Femur (tissue), 1 donor: ENCODE measurements at regions not wholly inside any gene's neighbourhood (a gene's known extent, or its start where the extent isn't known, plus 50 kb on each side); places are given as distances from the start of the nearest gene placed in this dataset.

ENCODE experiments used
- DNase-seq: peaks from one replicate; pipeline ENCODE4 v3.0.0-alpha.2; 2017

DNA sequence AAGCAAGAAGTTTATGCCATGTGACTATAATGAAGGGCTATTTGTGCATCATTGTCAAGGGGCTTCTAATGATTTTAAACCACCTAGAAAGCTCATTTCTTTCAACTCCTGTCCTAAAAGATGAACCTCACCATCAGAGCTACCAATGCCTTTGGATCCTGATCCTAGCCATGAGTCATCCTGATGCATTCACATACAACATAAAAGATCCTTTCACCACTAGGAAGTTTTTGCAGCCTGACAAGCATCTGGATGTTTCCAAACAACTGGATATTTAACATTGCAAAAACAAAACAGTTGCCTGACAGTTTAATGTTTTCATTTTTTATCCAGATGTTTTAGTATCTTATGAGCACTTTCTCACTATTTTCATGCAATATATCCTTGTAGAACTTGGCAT is 425.3 kb downstream of the MBD2 start:
- DNase-seq, result no peak

DNA sequence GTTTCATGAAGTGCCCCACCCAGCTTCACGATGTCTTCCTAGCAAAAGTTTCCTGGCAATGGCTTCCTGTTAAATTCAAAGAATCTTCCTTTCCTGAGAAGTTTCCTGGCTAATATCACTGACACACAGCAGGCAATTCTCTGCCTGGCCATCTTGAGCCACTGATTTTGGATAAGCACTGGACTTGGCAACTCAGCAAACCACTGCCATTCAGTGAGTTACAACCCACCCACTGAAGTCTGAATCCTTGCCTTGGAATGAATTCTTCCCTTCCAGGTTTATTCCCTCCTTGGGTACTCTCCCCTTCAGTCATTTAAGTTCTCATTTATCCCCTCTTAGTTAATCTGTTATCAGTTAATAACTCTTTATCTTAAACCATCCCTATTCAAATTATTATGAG is 426.0 kb downstream of the MBD2 start:
- no peak for DNase-seq

DNA sequence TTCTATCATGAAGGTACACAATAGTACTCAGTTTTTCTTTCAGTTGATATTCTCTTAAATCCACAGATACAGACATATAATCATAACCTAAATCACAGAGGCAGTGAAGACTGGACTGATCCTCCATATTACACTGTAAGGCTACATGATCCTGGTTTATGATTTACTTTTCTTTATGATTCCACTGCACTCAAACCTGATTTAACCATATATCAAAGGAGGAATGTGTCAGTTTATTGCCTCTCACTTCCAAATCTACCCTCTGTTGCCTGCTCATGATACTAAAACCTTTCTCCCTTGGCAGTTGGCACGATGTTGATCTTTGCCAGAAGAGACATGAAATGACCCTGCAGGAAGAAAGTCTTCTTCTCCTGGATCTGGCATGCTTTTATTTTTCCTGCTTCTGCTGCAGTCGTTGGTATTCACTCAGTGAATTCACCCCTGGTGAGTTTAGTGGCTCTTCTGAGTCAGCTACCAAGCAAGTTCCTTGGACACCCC is 426.4 kb downstream of the MBD2 start:
- no peak for DNase-seq

DNA sequence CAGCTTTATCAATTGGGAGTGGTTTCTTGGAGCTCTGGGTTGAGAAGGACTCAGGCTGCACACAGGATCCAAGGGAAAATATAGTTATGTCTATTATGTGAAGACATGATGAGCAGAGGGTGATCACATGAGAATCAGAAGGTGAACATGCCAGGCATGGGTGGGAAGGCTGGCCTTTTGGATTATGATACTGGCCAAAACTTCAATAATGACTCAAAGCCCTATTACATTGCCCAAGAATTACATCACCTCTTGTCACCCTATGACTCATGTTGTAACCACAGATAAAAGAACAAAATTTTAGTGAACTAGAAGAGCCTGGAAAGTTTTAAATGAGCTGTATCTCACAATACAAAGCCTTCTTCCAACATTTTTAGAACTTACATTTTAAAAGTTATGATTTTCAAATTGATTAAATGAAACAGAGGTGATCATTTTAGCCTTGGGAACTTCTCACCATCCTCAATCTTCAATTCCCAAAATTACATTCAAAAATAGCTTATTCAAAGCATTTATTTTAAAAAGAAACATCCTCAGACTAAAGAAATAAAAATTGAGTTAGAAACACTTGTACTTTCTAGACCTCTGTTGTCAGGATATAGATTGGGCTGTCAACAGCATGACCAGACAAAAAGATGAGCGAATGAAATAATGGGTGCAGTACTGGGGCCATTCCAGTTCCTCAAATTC is 428.3 kb downstream of the MBD2 start:
- DNase-seq, result no peak

DNA sequence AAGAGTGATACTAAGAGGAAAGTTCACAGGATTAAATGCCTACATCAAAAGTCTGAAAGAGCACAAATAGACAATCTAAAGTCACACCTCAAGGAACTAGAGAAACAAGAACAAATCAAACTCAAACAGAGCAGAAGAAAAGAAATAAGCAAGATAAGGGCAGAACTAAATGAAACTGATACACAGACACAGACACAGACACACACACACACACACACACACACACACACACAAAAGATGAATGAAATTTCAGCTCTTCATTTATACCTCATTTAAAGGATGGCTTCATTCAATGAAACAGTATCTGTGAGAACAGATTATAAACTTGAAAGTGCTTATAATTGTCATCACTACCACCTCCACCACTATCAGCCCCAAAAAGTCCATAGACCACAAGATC is 428.9 kb downstream of the MBD2 start:
- DNase-seq, result no peak

DNA sequence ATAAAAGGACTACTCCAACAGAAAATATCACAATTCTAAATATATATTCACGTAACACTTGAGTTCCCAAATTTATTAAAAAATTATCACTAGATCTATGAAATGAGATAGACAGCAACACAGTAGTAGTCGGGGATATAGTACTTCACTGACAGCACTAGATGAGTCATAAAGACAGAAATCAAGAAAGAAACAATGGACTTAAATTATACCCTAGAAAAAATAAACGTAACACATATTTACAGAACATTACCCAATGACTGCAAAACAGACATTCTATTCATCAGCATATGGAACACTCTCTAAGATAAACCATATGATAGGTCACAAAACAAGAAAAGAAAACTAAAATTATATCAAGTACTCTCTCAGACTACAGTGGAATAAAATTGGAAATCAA is 429.4 kb downstream of the MBD2 start:
- no peak for DNase-seq

DNA sequence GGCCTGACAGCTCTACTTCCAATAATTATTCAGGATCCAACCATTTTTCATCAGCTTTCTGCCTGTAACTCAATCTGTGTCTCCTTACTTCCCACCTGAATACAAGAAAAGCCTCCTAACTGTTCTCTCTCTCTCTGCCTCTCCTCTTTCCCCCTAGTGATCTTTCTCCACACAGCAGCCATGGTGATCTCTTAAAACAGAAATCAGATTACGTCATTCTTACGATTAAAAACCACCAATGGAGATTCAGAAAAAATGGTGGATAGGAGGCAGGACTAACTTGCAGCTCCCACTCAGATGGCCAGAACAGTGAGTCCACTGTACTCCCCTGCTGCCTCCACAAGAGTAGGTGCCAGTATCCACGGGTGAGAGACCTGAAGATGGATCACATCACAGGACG is 431.7 kb downstream of the MBD2 start:
- DNase-seq, result no peak

DNA sequence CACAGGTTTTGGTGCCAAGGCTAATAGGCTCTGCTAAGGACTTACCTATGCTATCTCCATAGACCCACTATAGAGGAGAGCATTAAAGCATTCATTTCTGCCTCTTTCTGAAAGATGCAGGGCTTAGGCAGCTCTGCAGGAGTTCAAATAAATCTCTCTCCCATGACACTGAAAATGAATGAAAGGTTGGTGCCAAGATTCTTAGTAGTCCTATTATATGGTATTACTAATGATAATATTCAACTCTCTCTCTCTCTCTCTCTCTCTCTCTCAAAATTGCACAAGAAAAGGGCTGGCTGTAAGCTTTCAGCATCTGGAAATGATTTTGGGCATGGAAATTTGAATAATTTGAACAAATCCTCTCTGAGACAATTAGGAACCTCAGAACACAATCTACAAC is 433.7 kb downstream of the MBD2 start:
- no peak for DNase-seq

DNA sequence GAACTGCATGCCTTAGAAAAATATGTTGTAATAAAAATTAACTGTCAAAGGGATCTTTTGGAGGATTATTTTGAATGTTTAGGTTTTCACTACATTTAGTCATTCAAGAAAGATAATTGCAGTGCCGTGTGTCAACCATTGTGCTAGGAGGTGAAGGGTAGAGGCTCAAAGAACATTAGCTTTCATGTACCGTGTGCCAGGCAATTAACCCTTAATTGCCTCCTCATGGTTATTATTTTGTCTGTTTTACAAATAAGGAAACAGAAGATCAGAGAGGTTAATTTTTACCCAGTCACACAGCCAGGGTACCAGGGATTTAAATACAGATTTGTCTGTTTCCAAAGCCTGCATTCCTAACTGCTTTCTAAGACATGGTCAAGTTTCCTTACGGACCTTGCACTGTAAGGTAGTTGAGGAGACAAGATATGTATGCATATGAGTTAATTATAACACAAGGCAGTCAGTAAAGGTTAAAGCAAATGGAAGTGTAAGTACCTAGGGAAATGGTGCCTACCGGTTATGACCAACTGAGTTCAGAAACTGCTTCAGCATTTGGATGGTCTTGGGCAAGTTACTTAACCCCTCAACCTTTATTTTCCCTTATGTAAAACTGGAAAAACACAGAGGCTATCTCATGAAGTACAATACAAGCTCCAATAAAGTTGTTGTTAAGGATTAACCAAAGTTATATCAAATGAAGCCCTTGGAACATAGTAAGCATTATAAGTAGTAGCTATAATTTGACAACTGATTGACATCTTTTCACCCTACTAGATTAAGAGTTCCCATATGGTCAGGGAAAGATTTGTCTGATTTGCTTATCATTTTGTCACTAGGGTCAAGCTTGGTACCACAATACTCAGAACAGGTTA is 434.9 kb downstream of the MBD2 start:
- DNase-seq, result no peak

DNA sequence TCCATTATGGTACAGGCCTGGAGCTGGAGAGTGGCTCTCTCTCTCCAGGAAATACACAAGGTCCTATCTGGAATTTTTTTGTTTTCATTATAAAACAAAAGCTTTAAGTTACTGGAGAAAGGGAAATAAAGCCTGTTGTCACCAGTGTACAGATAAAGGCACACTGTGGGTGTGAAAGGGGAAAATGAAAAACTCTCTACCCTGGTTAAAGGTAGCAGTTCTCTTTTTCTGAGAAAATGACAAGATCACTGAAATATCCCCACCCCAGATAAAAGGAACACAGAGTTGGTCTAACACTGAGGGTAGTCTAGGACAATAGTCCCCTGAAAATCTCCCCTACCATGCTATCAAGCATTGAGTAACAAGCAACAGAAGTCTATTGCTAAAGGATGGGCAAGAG is 438.7 kb downstream of the MBD2 start:
- DNase-seq, result no peak

DNA sequence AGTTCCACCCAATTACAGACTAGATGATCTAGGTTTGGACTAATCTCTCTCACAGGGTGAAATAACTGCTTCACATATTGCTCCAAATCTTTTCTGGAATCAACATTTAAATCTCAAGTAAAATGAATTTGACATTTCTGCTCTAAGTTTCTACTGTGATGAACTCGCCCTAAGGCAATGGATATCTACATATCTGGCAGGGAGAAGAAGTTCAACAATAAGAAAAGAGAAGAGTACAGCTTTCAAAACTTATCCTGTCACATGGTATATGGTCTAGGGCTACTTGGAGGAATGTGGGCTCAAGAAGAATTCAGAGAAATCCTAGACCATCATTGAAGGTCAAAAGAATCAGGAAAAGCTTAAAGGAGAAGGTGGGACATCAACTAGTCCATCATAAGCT is 440.2 kb downstream of the MBD2 start:
- DNase-seq, result no peak

DNA sequence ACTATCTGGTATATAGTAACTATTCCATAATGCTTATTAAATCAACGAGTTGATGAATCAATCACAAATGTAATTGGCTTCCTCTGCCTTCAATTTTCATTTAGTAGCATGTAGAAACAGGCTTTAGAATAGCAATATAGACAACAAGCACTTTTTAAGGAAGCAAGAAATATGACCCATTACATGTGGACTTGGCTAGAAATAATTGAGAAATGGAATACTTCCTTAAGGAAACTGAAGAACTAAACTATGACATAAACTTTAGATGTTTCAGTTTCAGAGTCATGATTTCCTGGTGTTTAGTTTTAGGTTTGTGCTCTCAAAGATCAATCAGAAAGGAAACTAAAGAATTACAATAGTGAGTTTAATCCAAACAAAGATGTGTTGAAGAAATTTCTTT is 443.8 kb downstream of the MBD2 start:
- no peak for DNase-seq

DNA sequence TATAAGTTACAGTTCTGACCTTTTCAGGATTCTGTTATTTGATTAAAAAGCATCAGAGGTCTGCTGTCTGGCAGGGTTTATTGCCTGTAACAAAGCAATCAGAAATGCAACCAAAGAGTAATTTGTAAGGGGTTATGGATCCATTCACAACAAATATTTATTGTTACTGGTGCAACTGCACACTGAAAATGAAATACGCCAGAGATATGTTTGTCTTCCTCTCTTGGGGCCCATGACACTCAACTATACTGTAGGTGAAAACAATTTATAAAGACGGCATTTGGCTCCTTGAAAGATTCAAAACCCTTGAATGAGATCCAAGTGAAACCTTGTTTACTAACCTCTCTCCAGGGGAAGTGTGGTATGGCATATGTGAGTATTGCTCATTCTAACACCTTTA is 452.2 kb downstream of the MBD2 start:
- no peak for DNase-seq

DNA sequence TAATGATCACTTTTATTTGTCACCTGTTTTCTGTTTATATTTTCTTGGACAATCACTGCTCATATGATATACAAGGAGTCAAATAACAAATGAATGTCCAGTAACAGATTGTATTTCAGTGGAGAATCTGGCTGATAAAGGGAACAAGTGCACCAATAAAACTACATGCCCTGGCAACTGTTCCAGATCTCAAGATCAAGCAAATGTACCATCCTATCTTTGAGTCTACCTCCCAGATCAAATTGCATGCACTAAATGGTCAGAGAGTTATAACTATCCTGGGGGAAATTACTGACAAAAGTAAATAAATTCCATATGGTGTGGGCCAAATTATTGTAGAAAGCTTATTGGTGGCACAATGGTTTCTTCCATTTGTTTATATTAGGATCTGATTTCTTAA is 452.8 kb downstream of the MBD2 start:
- no peak for DNase-seq

DNA sequence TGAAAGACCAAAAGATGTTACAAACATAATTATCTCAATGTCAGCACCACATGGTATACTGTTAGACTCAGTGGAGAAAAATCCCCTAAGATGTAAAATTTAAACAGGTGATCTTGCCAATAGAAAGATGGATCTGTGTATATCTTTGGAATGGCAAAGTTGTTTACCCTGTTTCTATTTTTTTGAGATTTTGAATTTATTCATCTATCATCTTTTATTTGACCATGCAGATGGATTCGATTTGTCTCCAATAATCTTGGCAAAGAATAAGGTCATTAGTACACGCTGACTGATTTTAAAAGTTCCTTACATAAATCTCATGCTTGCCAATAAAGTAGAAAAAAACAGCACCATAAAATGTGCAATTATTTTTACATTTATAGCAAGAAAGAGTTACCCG is 459.3 kb downstream of the MBD2 start:
- DNase-seq, result no peak

DNA sequence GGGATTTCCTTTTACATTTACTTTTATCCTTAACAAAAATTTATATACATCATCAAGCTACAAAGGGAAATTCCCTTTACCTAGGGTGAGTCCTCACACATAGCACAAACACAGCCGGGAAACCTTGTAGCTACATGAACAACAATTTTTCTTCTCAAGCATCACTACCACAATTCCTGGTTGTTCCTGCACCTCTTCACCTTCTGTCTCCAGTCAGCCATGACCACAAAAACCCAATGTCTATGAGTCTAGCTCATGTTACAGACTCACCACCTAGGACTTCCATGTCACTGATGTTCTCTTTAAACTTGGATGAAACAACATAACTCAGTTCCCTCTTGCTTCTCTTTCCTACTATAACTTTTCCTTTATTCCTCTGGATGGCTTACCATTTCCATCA is 460.4 kb downstream of the MBD2 start:
- DNase-seq, result no peak

DNA sequence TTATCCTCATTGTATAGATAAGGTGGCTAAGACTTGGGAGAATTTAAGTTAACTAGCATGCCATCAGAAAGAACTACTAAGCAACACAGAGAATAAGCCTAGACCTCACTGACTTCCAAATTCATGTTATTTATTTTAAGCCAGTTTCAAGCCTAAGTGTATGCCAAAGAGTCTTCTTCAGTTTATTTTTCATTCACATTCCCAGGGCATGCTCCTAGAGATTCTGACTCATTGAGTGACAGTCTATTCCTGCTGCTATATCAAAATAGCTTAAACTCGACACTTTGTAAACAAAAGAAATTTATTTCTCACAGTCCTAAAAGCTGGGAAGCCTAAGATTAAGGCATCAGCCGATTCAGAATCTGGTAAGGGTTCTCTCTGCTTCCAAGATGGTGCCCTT is 467.1 kb downstream of the MBD2 start:
- DNase-seq, result no peak

DNA sequence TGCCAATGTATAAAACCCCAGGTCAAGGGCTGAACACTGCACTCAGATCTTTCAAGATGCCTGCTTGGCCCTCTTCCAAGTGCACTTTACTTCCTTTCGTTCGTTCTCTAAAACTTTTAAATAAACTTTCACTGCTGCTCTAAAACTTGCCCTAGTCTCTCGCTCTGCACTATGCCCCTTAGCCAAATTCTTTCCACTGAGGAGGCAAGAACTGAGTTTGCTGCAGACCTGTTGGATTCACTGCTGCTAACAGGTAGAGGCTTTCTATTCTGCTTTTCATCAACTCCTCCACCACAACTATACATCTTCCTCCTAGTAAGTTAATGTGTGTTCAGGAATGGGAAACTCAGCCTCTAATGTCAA is 467.9 kb downstream of the MBD2 start:
- DNase-seq, result no peak

DNA sequence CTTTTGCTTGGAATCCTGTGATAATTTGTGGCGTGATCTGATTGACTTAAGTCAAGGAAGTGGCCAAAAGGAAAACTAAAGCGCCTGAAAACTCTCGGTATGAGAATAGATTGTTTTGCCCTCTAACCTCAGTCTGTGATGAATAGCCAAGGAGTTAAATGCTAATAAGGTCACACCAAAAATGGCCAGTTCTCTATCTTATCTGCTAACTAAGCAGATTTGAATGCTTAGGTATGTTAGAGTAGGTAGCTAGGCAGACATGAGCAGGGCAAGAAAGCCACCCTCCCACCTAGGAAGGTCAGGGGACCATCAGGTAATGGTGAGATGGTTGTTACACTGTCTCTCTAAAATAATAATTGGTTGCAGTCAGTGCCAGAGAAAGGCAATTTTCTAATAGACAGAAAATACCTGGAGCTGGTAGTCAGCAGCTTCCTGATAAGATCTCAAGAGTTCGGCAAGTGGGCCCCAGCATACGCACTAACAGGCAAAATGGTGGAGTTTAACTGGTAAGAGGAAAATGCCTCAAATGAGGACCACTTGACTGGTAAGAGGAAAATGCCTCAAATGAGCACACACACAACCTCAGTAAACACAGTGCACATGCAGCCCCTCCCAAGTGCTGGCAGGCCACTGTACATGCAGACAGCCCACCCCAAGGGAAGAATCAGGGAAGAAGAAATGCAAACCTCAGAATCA is 468.4 kb downstream of the MBD2 start:
- no peak for DNase-seq

DNA sequence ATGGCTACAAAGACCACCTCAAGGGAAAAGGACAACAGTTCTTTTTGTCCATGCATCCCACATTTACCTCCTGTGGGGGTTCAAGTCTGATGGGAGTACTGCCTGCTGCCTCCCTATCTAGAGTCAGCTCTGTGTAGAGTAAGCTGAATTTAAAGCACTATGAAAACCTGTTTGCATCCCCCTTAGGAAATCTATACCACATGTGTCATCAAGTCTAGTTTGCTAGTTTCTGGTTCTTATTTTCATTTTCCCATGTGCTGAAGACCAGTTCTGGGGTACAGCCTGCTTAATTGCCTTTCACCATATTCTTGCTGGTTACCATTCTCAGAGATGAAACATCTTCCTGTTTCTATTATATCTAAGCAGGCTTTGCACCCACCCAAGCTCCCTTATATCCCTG is 470.3 kb downstream of the MBD2 start:
- DNase-seq, result no peak

DNA sequence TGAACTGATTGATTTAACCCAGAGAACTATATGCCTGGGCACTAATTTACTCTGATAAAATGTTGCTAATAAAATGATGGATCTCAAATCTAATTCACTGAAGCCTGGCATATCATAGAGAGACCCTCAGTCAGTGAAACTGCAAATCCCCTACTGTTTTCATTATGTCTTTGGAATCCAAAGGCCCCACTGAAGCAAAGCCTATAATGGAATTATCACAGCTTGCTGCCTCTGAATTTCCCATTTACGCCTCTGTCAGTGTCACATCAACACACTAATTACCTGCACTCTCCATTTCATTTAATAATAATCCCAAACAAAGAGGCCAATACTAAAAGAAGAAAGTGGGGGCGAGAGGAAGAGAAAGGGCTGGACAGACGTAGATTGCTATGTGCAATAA is 470.9 kb downstream of the MBD2 start:
- no peak for DNase-seq

DNA sequence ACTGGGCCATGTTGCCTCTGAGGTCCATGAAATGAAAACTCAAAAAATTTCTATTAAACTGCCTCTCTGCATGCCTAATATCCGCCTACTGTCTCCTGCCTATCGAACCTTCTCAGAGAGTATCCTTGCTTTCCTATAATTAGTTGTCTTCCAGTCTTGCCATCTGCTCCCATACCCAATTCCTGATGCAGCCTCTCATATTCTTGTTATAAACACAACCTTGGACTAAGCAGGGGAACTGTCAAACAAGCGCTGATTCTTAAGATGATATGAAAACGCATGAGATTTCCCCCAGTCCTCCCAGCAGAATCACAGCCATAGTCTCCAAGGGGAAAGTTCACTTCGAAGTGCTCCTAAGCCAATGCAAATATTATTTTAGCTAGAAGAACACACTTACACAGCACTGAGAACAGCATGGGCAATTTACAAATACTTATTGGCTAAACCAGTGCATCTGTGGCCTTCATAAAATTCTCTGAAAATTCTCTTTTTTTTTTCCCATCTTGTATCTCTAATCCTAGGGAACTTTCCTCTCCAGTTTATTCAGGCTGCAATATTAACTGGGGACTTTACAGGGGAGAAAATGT is 471.6 kb downstream of the MBD2 start:
- no peak for DNase-seq

DNA sequence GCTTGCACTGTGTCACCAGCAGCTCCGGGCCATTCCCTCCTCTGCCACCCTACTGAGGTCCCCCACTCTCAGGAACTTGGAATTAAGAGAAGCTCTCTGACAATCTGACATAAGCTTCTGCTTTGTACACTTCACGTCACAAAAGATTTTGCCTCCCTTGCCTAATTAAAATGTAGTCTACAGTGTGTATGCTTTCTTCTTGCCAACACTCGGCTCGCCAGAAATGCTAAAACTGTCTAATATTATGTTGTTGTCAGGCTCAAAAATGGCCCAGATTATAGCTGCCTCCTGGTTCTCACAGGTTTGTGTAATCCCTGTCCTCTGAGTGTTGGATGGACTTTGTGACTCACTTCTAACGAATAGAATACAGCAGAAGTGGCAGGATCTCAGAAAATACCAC is 474.7 kb downstream of the MBD2 start:
- no peak for DNase-seq
